GM20000 (cell line): ENCODE measurements at regions not wholly inside any gene's neighbourhood (a gene's known extent, or its start where the extent isn't known, plus 50 kb on each side); places are given as distances from the start of the nearest gene placed in this dataset.

ENCODE experiments used
- DNase-seq: peaks from one replicate; pipeline ENCODE4 v3.0.0; 2012; ENCODE audit warnings: low spot score
- CTCF ChIP-seq: IDR thresholded peaks from 2 replicates; pipeline ENCODE4 v1.5.1; 2012; ENCODE audit warnings: mild to moderate bottlenecking, control low read depth; ENCODE audit errors: extremely low read depth, missing control alignments

GRCh38 chr2:60297296-60298005 lies 256.0 kb downstream of the BCL11A start:
- DNase-seq, result no peak
- TF ChIP-seq CTCF, result no peak

DNA sequence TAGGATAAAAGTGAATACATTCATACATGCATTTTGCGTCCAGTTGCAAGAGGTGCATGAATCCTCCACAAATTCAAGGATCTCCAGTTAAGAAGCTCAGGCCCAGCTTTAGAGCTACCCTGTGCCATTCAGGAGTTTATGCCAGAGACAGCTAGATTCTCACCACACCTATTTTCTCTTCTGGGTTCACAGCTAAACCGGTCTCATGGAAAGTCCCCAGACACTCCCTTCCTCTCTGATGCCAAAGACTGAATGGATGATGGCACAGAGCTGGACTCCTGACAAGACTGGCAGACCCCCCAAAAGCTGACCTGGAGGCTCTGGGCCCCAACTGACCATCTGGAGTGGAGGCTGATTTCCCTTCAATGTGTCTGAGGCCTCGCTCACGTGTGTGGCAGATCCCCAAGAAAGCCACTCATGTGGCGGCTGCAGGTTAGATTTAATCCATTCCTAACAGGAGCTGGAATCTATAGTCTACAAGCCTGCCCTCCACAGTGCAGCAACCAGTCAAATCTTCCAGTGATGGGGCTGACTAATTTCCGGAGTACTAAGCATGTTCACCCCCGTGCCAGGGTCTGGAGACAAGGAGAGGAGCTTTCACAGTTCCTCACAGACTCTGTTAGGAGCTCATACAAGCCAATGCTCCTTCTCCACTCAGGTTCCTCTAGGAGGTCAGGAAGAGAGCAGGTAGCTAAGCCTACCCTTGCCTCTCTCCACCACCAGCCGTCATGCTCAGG lies 257.1 kb downstream of the BCL11A start:
- DNase-seq, result no peak
- TF ChIP-seq CTCF, result no peak

GRCh38 chr2:60295636-60295962 lies 257.9 kb downstream of the BCL11A start:
- TF ChIP-seq CTCF, result no peak
- DNase-seq, result no peak

DNA sequence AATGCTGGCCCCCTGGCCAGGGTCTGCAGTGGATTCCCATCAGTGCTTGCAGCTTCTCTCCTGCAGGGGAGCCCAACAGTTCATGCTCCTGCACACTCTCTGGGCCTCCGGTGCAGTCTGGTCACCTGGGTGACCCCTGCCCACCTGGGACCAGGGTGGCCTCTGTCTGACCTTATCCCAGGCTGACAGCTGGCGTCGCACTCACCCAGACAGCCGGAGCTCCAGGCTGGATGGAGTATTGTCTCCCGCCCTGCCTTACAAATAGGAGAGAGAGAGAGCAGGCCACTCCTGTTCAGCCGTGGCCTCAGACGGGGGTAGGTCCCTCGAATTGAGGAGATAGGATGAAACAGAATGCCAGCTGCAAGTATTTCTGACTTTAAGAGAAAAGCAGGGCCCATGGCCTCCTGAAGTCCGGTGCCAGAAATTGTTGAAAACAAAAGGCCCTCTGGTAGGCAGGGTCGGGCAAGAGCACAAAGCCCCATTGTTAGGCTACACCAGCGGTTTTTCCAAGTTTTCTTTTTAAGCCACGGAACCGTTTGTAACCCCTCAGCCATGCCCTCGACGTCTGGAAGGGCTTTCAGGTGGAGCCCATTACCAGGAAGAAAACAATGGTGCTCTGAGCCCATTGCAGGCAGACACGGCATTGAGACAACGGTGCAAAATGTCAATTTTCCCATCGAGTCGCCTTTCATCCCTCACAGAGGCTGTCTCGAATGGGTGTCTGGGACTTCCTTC lies 258.4 kb downstream of the BCL11A start:
- no peak for TF ChIP-seq CTCF
- DNase-seq, result no peak

- no peak for TF ChIP-seq CTCF
- no peak for DNase-seq
Measured at GRCh38 chr2:60292242-60292641, 261.2 kb downstream of the BCL11A start.

DNA sequence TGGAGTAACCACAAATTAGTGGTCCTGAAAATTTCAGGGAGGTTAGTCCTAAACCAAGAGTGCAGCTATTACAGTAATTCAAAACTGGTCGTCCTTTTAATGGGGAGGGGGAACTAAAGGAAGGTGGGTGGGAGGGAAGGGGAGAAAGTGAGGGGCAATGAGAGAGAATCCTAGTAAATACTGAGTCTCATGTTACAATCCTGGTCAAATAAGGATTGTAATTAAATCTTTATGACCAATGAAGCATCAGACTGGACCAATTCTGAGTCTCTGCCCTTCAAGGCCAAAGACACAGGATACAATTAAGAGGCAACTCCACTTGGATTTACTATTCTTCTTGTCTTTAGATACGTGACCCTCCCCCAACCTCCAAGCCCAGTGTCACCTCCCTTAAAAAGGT lies 262.9 kb downstream of the BCL11A start:
- TF ChIP-seq CTCF, result no peak
- DNase-seq, result no peak
